ENCODE measurements at regions not wholly inside any gene's neighbourhood (a gene's known extent, or its start where the extent isn't known, plus 50 kb on each side); places are given as distances from the start of the nearest gene placed in this dataset.

GRCh38 chr1:228852024-228852423 lies 116.7 kb downstream of the RHOU start:
- no peak for TF ChIP-seq POLR2A (IDR thresholded peaks at IDR 0.05; ENCODE audit: low read depth, low read length)
- TF ChIP-seq POLR2AphosphoS5 (IDR thresholded peaks at IDR 0.05; ENCODE audit: low read depth, low read length): no peak
- no peak for TF ChIP-seq TAF1 (IDR thresholded peaks at IDR 0.05; ENCODE audit: low read depth, low read length)

Measured in GM12891 (cell line).